Suprapubic skin (tissue), 3 donors: ENCODE measurements at regions not wholly inside any gene's neighbourhood (a gene's known extent, or its start where the extent isn't known, plus 50 kb on each side); places are given as distances from the start of the nearest gene placed in this dataset.

Experiments
- CTCF ChIP-seq, 2 donors: fragments of 200-600 bp in 1 of 2; fragments of 450-650 bp in 1 of 2; sonication (generic) in 1 of 2; IDR thresholded peaks; one replicate each; pipeline ENCODE4 v1.5.1; 2016 to 2019; ENCODE audit warnings: antibody characterized with exemption in 2 of 2, mild to moderate bottlenecking in 1 of 2, moderate library complexity in 1 of 2
- POLR2AphosphoS5 ChIP-seq, 3 donors: sonication (generic); formaldehyde crosslinking; IDR thresholded peaks; one replicate each; pipeline ENCODE4 v1.6.1; 2017; ENCODE audit warnings: antibody characterized with exemption in 3 of 3

GRCh38 chr18:27378431-27379095 lies 193.5 kb upstream of the CHST9 start:
- TF ChIP-seq CTCF (IDR thresholded peaks at IDR 0.05) = no peak
- no peak for TF ChIP-seq POLR2AphosphoS5 (IDR thresholded peaks at IDR 0.05)
